GM23338 (cell line): ENCODE measurements at regions not wholly inside any gene's neighbourhood (a gene's known extent, or its start where the extent isn't known, plus 50 kb on each side); places are given as distances from the start of the nearest gene placed in this dataset.

Experiments used
- ATAC-seq: fragments of 200-7000 bp; cut with Tn5 transposase; 3 replicates; pipeline ENCODE4 v1.9.1; 2020
- DNase-seq: peaks from one replicate; pipeline ENCODE4 v3.0.0-alpha.2; 2015; ENCODE audit warnings: low spot score
- H2AFZ ChIP-seq: fragments of 200-600 bp; sonication (generic); 2 replicates; pipeline ENCODE4 v1.8.0; 2016; ENCODE audit warnings: antibody characterized with exemption, mild to moderate bottlenecking, moderate library complexity
- H3F3A ChIP-seq: fragments of 200-600 bp; sonication (generic); replicated peaks from 2 replicates; pipeline ENCODE4 v1.8.0; 2017; ENCODE audit warnings: antibody characterized with exemption, mixed run types, low read depth
- H3K27ac ChIP-seq: fragments of 200-600 bp; sonication (generic); 2 replicates; pipeline ENCODE4 v1.6.1; 2016; ENCODE audit warnings: low read depth
- H3K27me3 ChIP-seq: fragments of 200-600 bp; sonication (generic); 2 replicates; pipeline ENCODE4 v1.8.0; 2016; ENCODE audit warnings: mild to moderate bottlenecking, mixed run types, moderate library complexity; ENCODE audit not compliant: insufficient read depth
- H3K36me3 ChIP-seq: fragments of 200-600 bp; sonication (generic); 2 replicates; pipeline ENCODE4 v1.8.0; 2016; ENCODE audit warnings: mild to moderate bottlenecking; ENCODE audit not compliant: insufficient read depth
- H3K4me1 ChIP-seq: fragments of 200-600 bp; sonication (generic); 2 replicates; pipeline ENCODE4 v1.8.0; 2016; ENCODE audit warnings: mild to moderate bottlenecking, moderate library complexity; ENCODE audit not compliant: insufficient read depth
- H3K4me2 ChIP-seq: fragments of 200-600 bp; sonication (generic); 2 replicates; pipeline ENCODE4 v1.7.1; 2017; ENCODE audit warnings: mixed run types
- H3K4me3 ChIP-seq: fragments of 200-600 bp; sonication (generic); 2 replicates; pipeline ENCODE4 v1.6.1; 2016; ENCODE audit warnings: mixed run types
- H3K79me2 ChIP-seq: fragments of 200-600 bp; sonication (generic); replicated peaks from 2 replicates; pipeline ENCODE4 v1.8.0; 2017; ENCODE audit warnings: mild to moderate bottlenecking; ENCODE audit not compliant: insufficient read depth
- H3K9me2 ChIP-seq: fragments of 200-600 bp; sonication (generic); 2 replicates; pipeline ENCODE4 v1.8.0; 2017; ENCODE audit not compliant: insufficient read depth
- H4K20me1 ChIP-seq: fragments of 200-600 bp; sonication (generic); replicated peaks from 2 replicates; pipeline ENCODE4 v1.8.0; 2017; ENCODE audit warnings: mild to moderate bottlenecking; ENCODE audit not compliant: insufficient read depth
- H3K27ac Mint-ChIP-seq: 2 replicates; pipeline ENCODE4 v1.8.0; 2020; ENCODE audit warnings: inconsistent platforms, mild to moderate bottlenecking, moderate library complexity, mixed read lengths
- H3K27me3 Mint-ChIP-seq: 3 replicates; pipeline ENCODE4 v1.8.0; 2022; ENCODE audit warnings: low read depth, mild to moderate bottlenecking, moderate library complexity, mixed read lengths, inconsistent platforms; ENCODE audit not compliant: insufficient read depth, poor library complexity
- H3K36me3 Mint-ChIP-seq: 3 replicates; pipeline ENCODE4 v1.8.0; 2021; ENCODE audit warnings: low read depth, mild to moderate bottlenecking, inconsistent platforms, moderate library complexity, mixed read lengths
- H3K4me1 Mint-ChIP-seq: 3 replicates; pipeline ENCODE4 v1.8.0; 2020; ENCODE audit warnings: mild to moderate bottlenecking, inconsistent platforms, mixed read lengths
- H3K4me3 Mint-ChIP-seq: 3 replicates; pipeline ENCODE4 v1.8.0; 2021; ENCODE audit warnings: moderate library complexity, mild to moderate bottlenecking, inconsistent platforms, mixed read lengths
- H3K9me3 Mint-ChIP-seq: 3 replicates; pipeline ENCODE4 v1.8.0; 2020; ENCODE audit warnings: moderate library complexity, mild to moderate bottlenecking, inconsistent platforms, mixed read lengths
- CREB1 ChIP-seq: fragments of 250-450 bp; sonication (Bioruptor Pico); IDR thresholded peaks from 2 replicates; pipeline ENCODE4 v1.5.0; 2020; ENCODE audit warnings: low read depth, mild to moderate bottlenecking, moderate library complexity
- CTCF ChIP-seq, 2 experiments: fragments of 200-600 bp in 1 of 2; sonication (generic) in 1 of 2; conservative IDR thresholded peaks; 2 replicates each; pipeline versions ENCODE4 v1.5.1 to v1.6.1; 2016 to 2017; ENCODE audit warnings: antibody characterized with exemption in 2 of 2, low read depth in 2 of 2, mild to moderate bottlenecking in 2 of 2, moderate library complexity in 1 of 2
- EZH2 ChIP-seq: fragments of 200-600 bp; sonication (generic); IDR thresholded peaks from one replicate; pipeline ENCODE4 v1.8.0; 2017; ENCODE audit warnings: antibody characterized with exemption, mild to moderate bottlenecking, low read depth; ENCODE audit not compliant: unreplicated experiment
- EZH2phosphoT487 ChIP-seq: fragments of 200-600 bp; sonication (generic); IDR thresholded peaks from one replicate; pipeline ENCODE4 v1.8.1; 2018; ENCODE audit warnings: antibody characterized with exemption; ENCODE audit not compliant: unreplicated experiment
- JUNB ChIP-seq: IDR thresholded peaks from one replicate; pipeline ENCODE4 v1.6.1; 2016; ENCODE audit warnings: antibody characterized with exemption; ENCODE audit not compliant: unreplicated experiment
- NANOG ChIP-seq: IDR thresholded peaks from 2 replicates; pipeline ENCODE4 v1.6.1; 2016; ENCODE audit warnings: antibody characterized with exemption, borderline replicate concordance
- POLR2AphosphoS5 ChIP-seq: IDR thresholded peaks from 2 replicates; pipeline ENCODE4 v1.6.1; 2016; ENCODE audit warnings: antibody characterized with exemption, low read depth
- STAT1 ChIP-seq: IDR thresholded peaks from one replicate; pipeline ENCODE4 v1.6.1; 2016; ENCODE audit warnings: antibody characterized with exemption; ENCODE audit not compliant: unreplicated experiment
- ZNF114 ChIP-seq: fragments of 250-450 bp; sonication (Bioruptor Pico); IDR thresholded peaks from 2 replicates; pipeline ENCODE4 v1.5.0; 2020; ENCODE audit warnings: mild to moderate bottlenecking, moderate library complexity
- ZNF331 ChIP-seq: fragments of 250-450 bp; sonication (Bioruptor Pico); IDR thresholded peaks from 2 replicates; pipeline ENCODE4 v1.5.0; 2020; ENCODE audit warnings: low read depth, mild to moderate bottlenecking, moderate library complexity
- ZNF462 ChIP-seq: fragments of 250-450 bp; sonication (Bioruptor Pico); IDR thresholded peaks from 2 replicates; pipeline ENCODE4 v1.5.0; 2020; ENCODE audit warnings: mild to moderate bottlenecking, moderate library complexity
- TF ChIP-seq, protein P1 (sequence below): IDR thresholded peaks from 2 replicates; pipeline ENCODE4 v1.6.1; 2016; ENCODE audit warnings: antibody characterized with exemption

- no peaks in the 10 kb centered on the region for H3K36me3 ChIP-seq
- Mint-ChIP-seq H3K4me1 (peaks cover 7% of the 10 kb centered on the region; the same call in 1 of the 3 replicates), H3K4me3 (no peak overlapping the region), H3K27ac (no peak overlapping the region), H3K9me3 (no peaks in the 10 kb centered on the region), H3K27me3 (no peaks in the 10 kb centered on the region), H3K36me3 (no peaks in the 10 kb centered on the region)
- H4K20me1 ChIP-seq = no peaks in the 10 kb centered on the region
- H2AFZ ChIP-seq = peak overlapping the region; percentile 67; the same call in 1 of the 2 replicates
- no peaks in the 10 kb centered on the region for H3F3A ChIP-seq
- H3K27me3 ChIP-seq = no peaks in the 10 kb centered on the region
- H3K4me1 ChIP-seq = no peaks in the 10 kb centered on the region
- DNase-seq = no peak
- H3K27ac ChIP-seq = no peak overlapping the region
- TF ChIP-seq ZNF114 (CRISPR knock-in tag) (no peak), JUNB (no peak)
- no peak overlapping the region for H3K4me2 ChIP-seq
- no peaks in the 10 kb centered on the region for H3K9me2 ChIP-seq
- no peak overlapping the region for H3K4me3 ChIP-seq
- H3K79me2 ChIP-seq = no peaks in the 10 kb centered on the region
- no peak for ATAC-seq
Measured at GRCh38 chr4:66636349-66636748, 909.0 kb downstream of the CENPC start.

DNA sequence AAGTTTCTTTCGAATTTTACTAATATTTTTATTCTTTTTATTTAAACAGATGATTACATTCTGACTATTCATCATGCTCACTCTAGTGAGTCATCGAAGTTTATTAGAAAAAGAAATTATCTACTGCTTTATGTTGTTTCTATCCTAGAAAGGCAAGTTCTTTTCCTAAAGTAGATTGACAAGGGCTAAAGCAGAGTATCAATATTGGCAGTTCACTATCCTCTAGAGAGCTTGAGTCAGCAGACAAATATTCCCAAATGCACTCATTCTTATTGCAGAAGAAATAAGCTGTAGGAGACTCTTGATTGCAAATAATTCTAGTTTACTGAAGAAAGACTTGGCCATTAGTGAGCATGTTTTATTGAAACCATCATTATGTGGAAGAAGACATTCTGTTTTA, 911.8 kb downstream of the CENPC start:
- no peaks in the 10 kb centered on the region for H3K36me3 ChIP-seq
- no peak overlapping the region for H2AFZ ChIP-seq
- Mint-ChIP-seq H3K27me3 (no peaks in the 10 kb centered on the region), H3K9me3 (no peaks in the 10 kb centered on the region), H3K4me1 (0 out of 3 replicates have a peak, but pooled peaks cover 2% of the 10 kb centered on the region), H3K36me3 (no peaks in the 10 kb centered on the region), H3K4me3 (no peak overlapping the region), H3K27ac (no peak overlapping the region)
- H4K20me1 ChIP-seq = no peaks in the 10 kb centered on the region
- no peaks in the 10 kb centered on the region for H3K27me3 ChIP-seq
- no peaks in the 10 kb centered on the region for H3F3A ChIP-seq
- H3K4me3 ChIP-seq = no peak overlapping the region
- no peak overlapping the region for H3K4me2 ChIP-seq
- no peaks in the 10 kb centered on the region for H3K9me2 ChIP-seq
- no peak for ATAC-seq
- H3K4me1 ChIP-seq = no peaks in the 10 kb centered on the region
- H3K27ac ChIP-seq = no peak overlapping the region
- no peak for DNase-seq
- H3K79me2 ChIP-seq = no peaks in the 10 kb centered on the region
- TF ChIP-seq EZH2phosphoT487 (no peak), CREB1 (no peak), CTCF (conservative IDR thresholded peaks at IDR 0.05; ENCODE audit: low read depth in 2 of 2) (no peak), NANOG (no peak), STAT1 (no peak), ZNF331 (CRISPR knock-in tag) (no peak), POLR2AphosphoS5 (no peak), ZNF114 (CRISPR knock-in tag) (no peak), JUNB (no peak), EZH2 (no peak), ZNF462 (CRISPR knock-in tag) (no peak)
- TF ChIP-seq, protein P1, sequence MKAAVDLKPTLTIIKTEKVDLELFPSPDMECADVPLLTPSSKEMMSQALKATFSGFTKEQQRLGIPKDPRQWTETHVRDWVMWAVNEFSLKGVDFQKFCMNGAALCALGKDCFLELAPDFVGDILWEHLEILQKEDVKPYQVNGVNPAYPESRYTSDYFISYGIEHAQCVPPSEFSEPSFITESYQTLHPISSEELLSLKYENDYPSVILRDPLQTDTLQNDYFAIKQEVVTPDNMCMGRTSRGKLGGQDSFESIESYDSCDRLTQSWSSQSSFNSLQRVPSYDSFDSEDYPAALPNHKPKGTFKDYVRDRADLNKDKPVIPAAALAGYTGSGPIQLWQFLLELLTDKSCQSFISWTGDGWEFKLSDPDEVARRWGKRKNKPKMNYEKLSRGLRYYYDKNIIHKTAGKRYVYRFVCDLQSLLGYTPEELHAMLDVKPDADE = no peak
